IMR-90 (cell line): ENCODE measurements at regions not wholly inside any gene's neighbourhood (a gene's known extent, or its start where the extent isn't known, plus 50 kb on each side); places are given as distances from the start of the nearest gene placed in this dataset.

Experiments used
- BHLHE40 ChIP-seq: fragments of 150-350 bp; IDR thresholded peaks from 2 replicates; pipeline ENCODE4 v1.6.1; 2016; ENCODE audit warnings: mild to moderate bottlenecking, low read depth, low read length
- CEBPB ChIP-seq: IDR thresholded peaks from 2 replicates; pipeline ENCODE4 v1.6.1; 2012; ENCODE audit warnings: low read depth, low read length, improper control_type of control experiment
- FOS ChIP-seq: fragments of 150-350 bp; IDR thresholded peaks from 2 replicates; pipeline ENCODE4 v1.6.1; 2016; ENCODE audit warnings: low read depth, low read length
- MAZ ChIP-seq: IDR thresholded peaks from 2 replicates; pipeline ENCODE4 v1.6.1; 2012; ENCODE audit warnings: low read depth, mild to moderate bottlenecking, low read length, improper control_type of control experiment, moderate library complexity, borderline replicate concordance
- MXI1 ChIP-seq: IDR thresholded peaks from 2 replicates; pipeline ENCODE4 v1.6.1; 2012; ENCODE audit warnings: low read depth, mild to moderate bottlenecking, low read length, moderate library complexity, borderline replicate concordance
- POLR2A ChIP-seq: IDR thresholded peaks from 2 replicates; pipeline ENCODE4 v1.6.1; 2012; ENCODE audit warnings: mild to moderate bottlenecking, low read depth, low read length
- RCOR1 ChIP-seq: IDR thresholded peaks from 2 replicates; pipeline ENCODE4 v1.6.1; 2012; ENCODE audit warnings: mild to moderate bottlenecking, low read length, improper control_type of control experiment; ENCODE audit not compliant: insufficient replicate concordance
- RFX5 ChIP-seq: IDR thresholded peaks from 2 replicates; pipeline ENCODE4 v1.8.0; 2012; ENCODE audit warnings: low read depth, mild to moderate bottlenecking, low read length, moderate library complexity
- SMC3 ChIP-seq: fragments of 150-350 bp; IDR thresholded peaks from 2 replicates; pipeline ENCODE4 v1.6.1; 2016; ENCODE audit warnings: low read depth, mild to moderate bottlenecking, antibody characterized with exemption, low read length, moderate library complexity
- TF ChIP-seq, protein P1 (sequence below): conservative IDR thresholded peaks from 2 replicates; pipeline ENCODE4 v1.5.1; 2012; ENCODE audit warnings: mild to moderate bottlenecking, low read depth, low read length, improper control_type of control experiment

DNA sequence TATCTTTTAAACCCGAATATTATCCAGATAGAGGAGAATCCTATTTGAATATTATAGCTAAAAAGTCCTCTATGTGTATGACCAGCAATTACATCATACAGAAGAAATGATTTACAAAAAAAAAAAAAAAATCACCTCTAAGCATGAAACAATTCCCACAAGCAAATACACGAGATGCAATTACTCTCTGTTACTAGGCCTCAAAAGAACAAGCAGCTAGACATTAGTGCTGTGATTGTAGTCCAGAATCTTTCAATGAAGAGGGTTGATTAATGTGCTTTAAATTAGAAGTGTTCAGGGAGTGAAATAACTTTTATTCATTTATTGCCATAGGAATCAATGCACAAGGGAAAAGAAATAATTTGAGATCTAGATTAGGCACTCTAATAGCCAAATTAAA is 1379.5 kb upstream of the GBE1 start:
- TF ChIP-seq BHLHE40 = no peak
- TF ChIP-seq, protein P1, sequence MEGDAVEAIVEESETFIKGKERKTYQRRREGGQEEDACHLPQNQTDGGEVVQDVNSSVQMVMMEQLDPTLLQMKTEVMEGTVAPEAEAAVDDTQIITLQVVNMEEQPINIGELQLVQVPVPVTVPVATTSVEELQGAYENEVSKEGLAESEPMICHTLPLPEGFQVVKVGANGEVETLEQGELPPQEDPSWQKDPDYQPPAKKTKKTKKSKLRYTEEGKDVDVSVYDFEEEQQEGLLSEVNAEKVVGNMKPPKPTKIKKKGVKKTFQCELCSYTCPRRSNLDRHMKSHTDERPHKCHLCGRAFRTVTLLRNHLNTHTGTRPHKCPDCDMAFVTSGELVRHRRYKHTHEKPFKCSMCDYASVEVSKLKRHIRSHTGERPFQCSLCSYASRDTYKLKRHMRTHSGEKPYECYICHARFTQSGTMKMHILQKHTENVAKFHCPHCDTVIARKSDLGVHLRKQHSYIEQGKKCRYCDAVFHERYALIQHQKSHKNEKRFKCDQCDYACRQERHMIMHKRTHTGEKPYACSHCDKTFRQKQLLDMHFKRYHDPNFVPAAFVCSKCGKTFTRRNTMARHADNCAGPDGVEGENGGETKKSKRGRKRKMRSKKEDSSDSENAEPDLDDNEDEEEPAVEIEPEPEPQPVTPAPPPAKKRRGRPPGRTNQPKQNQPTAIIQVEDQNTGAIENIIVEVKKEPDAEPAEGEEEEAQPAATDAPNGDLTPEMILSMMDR = no peak
- no peak for TF ChIP-seq SMC3
- no peak for TF ChIP-seq POLR2A
- no peak for TF ChIP-seq MAZ
- no peak for TF ChIP-seq CEBPB
- TF ChIP-seq FOS = no peak
- TF ChIP-seq RFX5 = no peak
- no peak for TF ChIP-seq RCOR1
- no peak for TF ChIP-seq MXI1
